ENCODE measurements at regions not wholly inside any gene's neighbourhood (a gene's known extent, or its start where the extent isn't known, plus 50 kb on each side); places are given as distances from the start of the nearest gene placed in this dataset.
"Not testable (repeated sequence)": the region's sequence is repeated elsewhere in the genome, so short reads cannot be mapped to it uniquely, and the experiment has no call there.

GRCh38 chr14:89572596-89573398 is 155.8 kb upstream of the FOXN3 start:
- no peak for DNase-seq (ENCODE audit: low read depth in 2 of 2)

GRCh38 chr14:89571491-89571890 is 154.5 kb upstream of the FOXN3 start:
- DNase-seq (ENCODE audit: low read depth in 2 of 2) = no peak

GRCh38 chr14:89566644-89567415 is 149.8 kb upstream of the FOXN3 start:
- DNase-seq (ENCODE audit: low read depth in 2 of 2) = no peak

DNA sequence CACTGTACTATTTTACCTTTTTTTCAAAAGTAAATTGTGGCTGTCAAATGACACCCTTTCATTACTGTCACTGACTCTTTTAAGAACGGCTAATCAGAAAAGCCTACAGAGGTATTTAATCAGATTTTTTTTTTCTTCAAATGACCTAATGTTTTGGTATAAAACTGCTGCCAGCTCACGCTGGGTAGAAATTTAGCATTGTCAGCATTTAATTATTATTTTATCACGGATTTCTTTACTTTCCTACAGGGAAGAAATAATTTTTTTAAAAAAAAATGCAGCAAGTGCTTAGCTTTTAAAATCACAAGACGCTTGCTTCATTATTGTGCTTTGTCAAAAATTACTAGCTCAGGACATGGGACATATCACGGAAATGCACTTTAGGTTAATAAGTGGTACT is 149.1 kb upstream of the FOXN3 start:
- no peak for DNase-seq (ENCODE audit: low read depth in 2 of 2)

DNA sequence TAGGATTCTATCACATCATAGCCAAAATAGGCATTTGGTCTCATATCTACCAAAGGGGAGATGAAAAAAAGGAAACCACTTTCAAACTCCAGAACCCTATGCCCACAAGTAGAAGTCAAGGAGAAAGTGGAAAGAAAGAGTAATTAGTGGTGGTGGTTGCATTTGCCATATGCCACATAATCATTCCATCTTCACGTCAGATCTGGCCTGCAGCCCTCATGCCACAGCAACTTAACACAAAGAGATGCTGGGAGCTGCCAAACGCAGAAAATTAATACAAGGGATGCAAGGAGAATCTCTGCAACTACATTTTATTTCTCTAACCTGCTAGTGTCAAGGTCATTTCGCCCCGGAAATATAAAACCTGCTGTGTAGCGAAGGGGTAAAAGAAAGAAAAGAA is 148.6 kb upstream of the FOXN3 start:
- no peak for DNase-seq (ENCODE audit: low read depth in 2 of 2)

DNA sequence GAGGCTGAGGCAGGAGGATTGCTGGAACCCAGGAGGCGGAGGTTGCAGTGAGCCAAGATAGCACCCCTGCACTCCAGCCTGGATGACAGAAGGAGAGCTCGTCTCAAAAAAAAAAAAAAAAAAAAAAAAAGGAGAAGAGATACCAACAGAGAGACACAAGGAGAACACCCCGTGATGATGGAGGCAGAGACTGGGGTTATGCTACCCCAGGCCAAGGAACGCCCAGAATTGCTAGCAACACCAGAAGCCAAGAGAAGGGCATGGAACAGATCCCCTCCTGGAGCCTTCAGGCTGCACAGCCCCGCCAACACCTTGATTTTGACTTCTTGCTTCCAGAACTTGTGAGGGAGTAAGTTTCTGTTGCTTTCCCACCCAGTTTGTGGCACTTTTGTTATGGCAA is 148.0 kb upstream of the FOXN3 start:
- no peak for DNase-seq (ENCODE audit: low read depth in 2 of 2)

DNA sequence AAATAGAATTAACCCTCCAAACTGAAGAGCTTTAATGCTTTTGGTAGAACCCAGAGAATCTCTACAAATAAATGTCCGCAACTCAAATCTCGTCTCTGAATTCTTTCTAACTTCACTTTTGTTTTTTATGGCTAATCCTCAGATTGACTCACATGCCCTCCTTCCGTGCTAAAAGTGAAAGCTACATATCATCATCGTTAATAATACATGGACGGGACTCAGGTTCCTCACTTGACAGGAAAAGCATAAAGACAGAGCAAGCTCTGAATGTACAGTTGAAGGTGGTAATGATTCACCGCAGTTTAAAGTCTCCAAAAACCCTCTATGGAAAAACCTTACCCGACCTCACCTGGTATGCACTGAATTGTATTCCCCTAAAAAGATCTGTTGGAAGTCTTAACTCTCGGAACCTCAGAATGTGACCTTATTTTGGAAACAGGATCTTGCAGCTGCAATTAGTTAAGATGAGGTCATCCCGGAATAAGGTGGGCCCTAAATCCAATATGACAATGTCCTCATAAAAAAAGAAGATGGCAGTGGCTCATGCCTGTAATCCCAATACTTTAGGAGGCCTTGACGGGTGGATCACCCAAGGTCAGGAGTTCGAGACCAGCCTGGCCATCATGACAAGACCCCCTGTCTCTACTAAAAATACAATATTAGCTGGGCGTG is 147.4 kb upstream of the FOXN3 start:
- DNase-seq (ENCODE audit: low read depth in 2 of 2) = peak; percentile 79 to 85

GRCh38 chr14:89563471-89563870 is 146.4 kb upstream of the FOXN3 start:
- peak; percentile 50 to 55 for DNase-seq (ENCODE audit: low read depth in 2 of 2)

DNA sequence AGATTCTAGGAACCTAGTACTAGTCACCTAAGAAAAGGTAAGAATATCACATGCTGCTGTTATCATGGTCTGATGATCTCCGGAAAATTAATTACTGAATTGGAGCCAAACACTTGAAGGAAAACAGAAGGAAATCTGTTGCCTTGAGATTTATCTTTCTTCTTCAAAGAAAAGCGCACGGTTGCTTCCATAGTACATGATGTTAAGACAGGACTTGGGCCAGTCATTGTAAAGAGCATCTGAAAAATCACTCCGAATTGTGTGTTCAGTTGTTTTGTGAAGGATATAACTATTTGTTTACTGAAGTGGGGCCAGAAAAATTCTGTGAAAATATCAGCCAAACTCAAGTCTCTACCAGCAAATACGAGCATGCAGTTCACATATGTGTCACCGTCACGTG is 134.9 kb upstream of the FOXN3 start:
- no peak for DNase-seq (ENCODE audit: low read depth in 2 of 2)

DNA sequence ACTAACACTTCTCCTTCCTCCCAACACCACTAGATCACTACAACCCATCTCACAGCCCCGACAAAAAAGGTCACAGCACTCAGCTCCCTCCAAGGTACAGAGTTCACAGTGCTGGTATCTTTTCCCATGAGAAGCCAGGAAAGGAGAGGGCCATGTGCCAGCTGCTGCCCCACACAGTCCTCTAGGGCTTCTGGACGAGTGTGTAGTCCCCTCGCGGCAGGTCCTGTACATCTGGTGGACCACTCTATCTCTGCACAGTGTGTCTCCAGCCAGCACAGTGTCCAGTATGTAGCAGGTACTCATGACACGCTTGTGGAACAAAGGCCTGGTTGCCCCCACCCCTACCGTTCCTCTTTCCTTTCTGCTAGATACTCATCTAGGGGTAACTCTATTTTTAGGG is 134.4 kb upstream of the FOXN3 start:
- no peak for DNase-seq (ENCODE audit: low read depth in 2 of 2)

DNA sequence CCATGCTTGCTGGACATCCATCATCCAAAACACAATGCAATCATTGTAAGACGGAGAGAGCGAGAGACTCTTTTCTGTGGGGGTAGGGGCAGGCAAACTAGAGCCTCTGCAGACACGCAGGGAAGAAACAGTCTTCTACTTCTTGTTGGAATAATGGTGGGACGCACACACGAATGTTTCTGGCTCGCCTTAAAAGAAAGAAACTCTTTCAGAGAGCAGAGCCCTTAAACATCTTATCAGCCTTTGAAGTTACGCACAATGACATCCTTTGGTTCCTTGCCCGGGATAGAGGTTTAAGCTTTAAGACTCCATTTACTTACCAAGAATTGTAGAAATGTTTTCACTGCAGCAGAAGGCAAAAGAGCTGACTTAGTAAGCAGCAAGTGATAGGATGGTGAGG is 133.8 kb upstream of the FOXN3 start:
- DNase-seq (ENCODE audit: low read depth in 2 of 2) = no peak

DNA sequence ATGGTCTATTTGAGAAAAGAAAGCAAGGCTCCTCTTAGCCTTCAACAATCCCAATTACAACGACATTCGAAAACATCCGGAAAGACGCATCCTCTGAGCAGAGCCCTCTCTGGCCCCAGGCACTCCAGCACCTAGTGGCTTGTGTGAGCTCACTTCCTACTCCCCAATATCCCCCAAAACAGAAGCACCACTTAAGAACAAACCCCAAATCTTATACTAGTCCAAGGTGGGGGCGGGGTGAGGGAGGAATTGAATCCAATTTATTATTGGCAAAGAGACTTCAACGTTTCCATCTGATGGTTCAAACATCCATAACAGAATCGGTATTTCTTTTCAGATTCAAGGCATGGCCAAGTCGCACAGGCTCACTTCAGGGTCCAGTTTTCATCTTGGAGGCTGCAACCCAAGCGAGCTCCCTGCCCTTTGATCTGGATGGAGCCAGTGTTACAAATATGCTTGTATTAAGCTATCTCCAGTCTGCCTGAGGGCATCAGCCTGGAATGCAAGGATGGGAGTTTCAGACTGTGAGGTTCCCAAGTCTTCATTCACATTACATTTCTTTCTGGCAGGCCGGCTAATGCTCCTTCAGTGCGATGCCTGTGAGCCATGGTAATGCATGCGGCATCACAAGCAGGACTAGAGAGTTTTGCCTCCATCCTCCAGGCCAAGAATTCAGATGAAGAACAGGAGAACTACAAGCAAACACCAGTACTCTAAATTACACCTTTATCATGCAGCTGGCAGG is 132.5 kb upstream of the FOXN3 start:
- DNase-seq (ENCODE audit: low read depth in 2 of 2) = no peak

DNA sequence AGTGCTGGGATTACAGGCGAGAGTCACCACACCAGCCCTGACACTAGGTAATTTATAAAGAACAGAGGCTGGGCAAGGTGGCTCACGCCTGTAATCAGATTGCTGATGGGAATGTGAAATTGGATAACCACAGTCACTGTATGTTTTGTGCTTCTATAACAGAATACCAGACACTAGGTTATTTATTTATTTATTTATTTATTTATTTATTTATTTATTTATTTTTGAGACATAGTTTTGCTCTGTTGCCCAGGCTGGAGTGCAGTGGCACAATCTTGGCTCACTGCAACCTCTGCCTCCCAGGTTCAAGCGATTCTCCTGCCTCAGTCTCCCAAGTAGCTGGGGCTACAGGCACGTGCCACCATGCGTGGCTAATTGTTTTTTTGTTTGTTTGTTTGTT is 130.0 kb upstream of the FOXN3 start:
- DNase-seq (ENCODE audit: low read depth in 2 of 2) = not testable (repeated sequence)

DNA sequence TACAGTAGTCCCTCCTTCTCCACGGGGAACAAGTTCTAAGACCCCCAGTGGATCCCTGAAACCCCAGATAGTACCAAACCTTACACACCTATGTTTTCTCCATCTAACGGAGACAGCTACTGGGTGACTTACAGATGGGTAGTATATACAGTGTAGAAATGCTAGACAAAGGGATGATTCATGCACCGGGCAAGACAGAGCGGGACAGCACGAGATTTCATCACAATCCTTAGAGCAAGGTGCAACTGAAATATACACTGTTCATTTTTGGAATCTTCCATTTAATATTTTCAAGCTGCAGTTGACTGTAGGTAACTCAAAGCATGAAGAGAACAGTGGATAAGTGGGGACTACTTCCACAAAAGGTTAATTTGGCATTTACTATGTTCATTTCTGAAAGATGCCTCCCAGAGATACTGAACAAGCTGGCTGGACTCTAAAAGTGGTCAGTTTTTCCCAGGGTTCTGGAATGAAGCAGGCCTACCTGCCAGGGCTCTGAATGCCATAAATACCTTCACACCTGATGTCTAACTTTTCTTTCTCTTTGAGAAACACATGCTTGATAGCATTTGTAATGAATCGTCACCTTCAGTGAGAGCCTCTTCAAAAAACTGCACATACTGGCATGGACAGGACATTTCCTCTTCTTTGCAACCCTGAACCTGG is 127.7 kb upstream of the FOXN3 start:
- no peak for DNase-seq (ENCODE audit: low read depth in 2 of 2)

DNA sequence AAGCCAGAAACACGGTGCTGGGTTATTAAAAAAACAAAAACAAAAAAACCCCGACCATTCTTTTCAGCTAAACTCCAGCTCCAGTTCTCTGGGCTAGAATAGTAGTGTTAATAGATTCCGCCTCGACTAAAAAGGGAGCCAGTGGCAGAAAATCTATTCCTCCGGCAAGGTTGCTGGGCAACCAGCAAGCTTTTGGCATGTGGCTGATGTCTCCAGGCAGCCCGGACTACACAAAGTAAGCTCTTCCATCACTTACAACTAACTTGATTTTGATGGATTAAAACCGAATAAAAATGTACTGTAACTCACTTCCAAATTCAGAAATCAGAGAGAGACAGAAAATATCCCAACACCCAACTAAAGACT is 126.4 kb upstream of the FOXN3 start:
- DNase-seq (ENCODE audit: low read depth in 2 of 2) = no peak

GRCh38 chr14:89542786-89543424 is 125.9 kb upstream of the FOXN3 start:
- peak; percentile 46 to 52 for DNase-seq (ENCODE audit: low read depth in 2 of 2)

- DNase-seq (ENCODE audit: low read depth in 2 of 2) = peak in 1 of 2 donors; percentile 76
These were observed 123.9 kb upstream of the FOXN3 start for GRCh38 chr14:89540830-89541470.

DNA sequence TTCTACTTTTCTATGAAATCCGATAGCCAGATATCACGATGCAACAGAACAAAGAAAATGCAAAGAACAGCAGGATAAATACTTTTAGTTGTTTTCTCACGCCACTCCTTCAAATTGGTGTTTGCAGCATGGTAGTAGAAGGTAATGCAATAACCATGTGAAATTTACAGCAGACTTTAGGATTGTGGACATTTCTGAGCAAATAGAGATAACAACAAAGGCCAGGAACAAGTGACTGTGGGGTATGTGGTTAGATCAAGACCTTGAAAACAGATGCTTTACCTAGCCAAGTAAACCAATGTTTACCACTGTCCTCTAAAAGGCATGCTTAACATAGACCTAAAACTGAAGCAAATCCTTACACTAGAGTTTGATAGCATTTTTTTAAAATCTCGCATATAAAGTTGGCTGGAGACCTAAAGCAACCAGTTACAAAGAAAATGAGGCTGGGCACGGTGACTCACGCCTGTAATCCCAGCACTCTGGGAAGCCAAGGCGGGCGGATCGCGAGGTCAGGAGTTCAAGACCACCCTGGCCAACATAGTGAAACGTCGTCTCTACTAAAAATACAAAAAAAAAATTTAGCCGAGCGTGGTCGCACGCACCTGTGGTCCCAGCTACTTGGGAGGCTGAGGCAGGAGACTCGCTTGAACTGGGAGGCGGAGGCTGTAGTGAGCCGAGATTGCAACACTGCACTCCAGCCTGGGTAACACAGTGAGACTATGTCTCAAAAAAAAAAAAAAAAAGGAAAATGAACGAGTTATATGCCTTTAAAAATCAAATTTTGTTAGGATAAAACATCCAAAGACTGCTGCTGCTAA is 123.2 kb upstream of the FOXN3 start:
- peak in 1 of 2 donors; percentile 32 for DNase-seq (ENCODE audit: low read depth in 2 of 2)

- DNase-seq (ENCODE audit: low read depth in 2 of 2) = no peak
These were observed 120.9 kb upstream of the FOXN3 start for GRCh38 chr14:89537911-89538310.

Data from lung microvascular endothelial cell (primary cell).